GM21786 (cell line): ENCODE measurements at regions not wholly inside any gene's neighbourhood (a gene's known extent, or its start where the extent isn't known, plus 50 kb on each side); places are given as distances from the start of the nearest gene placed in this dataset.

Experiments used
- ATAC-seq: cut with Tn5 transposase; IDR thresholded peaks from one replicate; pipeline ENCODE4 v1.9.1; 2021; ENCODE audit not compliant: unreplicated experiment

DNA sequence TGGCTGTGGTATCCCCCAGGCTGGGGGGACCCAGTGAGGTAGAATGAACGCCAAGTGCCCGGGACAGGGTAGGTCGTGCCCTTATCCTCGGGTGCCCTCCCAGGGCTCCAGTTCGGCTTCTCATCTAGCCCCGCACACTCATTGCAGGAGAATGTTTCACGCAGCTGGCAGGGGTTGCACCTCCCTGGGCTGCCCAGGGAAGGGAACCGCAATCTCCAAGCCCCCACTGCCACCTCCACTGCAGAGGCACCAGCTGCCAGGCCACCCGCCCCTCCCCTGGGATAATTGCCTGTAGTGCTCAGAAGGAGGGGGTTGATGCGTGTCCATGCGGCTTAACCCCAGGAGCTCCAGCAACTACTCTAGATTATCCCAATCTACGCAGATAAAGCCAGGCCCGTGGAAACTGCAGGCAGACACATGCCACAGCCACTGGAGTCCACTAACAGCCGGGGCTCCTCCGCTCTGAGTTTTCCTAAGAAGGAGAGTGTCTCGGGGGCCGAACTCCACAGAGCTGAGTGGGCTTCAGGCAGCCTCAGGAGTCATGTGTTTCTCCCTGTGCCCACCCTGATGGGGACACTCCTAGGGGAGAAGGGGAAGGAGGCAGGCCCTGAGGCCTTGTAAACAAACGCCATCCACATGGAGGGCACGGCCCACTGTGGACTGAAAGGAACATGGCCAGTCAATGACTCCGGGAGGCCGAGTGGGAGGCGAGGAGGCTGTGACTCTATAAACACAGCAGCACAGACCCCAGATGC lies 137.2 kb upstream of the IQSEC1 start:
- no peak for ATAC-seq

DNA sequence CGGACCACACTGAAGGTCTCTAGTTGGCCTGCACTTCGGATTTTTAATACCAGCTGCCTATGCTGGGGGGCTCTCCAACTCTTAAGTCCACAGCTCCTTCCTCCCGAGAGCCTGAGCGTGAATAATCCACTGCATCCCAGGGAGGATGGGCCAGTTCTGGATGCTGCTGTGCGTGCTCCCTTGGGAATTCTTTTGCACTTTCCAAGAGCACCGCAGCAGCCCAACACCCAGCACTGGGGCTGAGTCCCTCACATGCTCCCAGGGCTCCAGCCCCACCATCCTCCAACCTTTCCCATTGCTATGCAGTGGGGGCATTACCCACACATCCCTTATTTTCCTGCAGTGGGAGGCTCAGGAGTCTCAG lies 136.4 kb upstream of the IQSEC1 start:
- no peak for ATAC-seq

DNA sequence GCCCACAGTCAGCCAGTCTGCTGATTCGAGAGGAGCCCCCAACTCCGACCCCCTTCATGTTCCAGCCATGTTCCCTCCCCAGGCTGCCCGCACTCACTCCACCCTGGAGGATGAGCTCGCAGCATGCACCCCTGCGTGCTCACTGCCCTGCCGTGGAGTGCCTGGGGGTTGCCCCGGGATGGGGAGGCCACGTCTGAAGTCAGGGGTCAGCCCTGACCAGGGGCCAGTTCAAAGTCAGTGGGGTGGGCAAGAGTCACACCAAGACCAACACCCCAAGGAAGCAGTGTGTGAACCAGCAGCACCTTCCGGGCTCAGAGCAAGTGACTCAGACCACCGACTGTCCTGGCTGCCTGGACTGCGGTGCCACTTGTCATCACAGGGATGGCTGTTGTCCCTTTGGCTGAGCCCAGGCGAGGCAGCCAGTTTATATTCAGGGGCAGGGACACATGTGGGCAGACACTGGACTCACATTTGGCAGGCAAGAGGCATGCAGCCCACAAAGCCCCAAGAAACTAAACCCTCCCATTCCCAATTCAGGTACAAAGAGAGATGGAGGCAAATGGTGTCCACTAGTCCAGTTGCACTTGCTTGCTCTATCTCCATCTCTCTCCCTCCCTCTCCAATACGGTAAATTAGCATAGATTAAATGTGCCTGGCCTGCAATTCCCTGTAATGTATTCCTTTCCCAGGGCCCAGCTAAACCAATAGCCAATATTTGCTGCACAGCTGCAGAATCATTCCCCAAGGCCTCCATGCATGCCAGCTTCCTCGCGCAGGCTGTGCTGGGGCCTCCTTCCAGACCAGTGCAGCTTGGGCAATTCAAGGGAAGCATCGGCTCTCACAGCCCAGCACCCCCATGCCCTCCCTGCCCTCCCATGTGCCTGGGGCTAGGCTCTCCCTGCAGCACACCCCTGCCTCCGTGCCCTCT lies 135.7 kb upstream of the IQSEC1 start:
- no peak for ATAC-seq

DNA sequence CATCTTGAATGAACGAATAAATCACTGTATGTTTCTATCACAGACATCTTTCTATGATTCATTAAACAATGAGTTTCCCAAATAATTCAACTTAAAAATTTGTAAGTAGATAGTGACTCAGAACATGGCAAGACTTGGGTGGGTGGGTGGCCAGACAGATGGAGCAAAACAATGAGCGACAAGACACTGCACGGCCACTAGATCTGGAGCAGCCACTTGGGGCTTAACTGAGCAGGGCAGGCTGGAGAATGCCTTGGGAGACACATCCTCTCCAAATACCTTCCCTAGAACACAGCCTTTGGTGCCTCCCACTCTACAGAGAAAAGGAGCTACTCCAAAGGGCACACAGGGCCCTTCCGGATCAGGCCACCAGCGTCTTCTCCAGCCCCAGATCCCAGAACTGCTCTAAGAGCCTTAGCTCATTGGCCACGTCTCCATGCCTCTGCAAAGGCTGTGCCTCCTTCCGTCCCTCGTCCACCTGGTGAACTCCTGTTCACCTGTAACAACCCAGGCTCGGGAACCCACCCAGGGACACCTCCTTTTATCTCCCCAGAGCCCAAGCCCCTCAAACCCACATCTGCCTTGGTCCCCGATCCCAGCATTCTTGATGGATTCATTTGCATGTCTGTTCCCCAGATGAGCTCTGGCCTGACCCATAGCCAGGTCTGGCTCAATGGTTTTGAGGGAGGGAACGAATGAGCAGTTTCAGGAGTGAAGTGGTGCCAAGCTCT lies 134.9 kb upstream of the IQSEC1 start:
- ATAC-seq = no peak

- ATAC-seq = no peak
Observed at GRCh38 chr3:13207578-13207922, 134.3 kb upstream of the IQSEC1 start.

GRCh38 chr3:13206799-13207577 lies 133.8 kb upstream of the IQSEC1 start:
- no peak for ATAC-seq

DNA sequence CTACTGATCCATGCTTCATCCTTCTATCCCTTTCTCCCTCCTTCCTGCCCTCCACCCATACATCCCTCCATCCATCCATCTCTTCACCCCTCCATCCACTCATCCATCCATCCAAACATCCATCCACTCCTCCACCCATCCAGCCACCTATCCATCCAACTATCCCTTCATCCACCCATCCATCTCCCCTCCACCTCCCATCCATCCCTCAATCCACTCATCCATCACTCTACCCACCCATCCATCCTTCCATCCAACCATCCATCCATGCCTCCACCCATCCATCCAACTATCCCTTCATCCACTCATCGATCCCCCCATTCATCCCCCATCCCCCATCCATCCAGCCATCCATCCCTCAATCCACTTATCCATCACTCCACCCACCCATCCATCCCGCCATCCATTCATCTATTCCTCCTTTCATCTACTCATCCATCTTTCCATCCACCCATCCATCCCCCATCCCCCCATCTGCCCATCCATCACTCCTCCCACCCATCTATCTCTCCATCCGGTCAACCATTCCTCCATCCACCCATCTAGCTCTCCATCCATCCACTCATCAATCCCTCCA lies 132.4 kb upstream of the IQSEC1 start:
- no peak for ATAC-seq

DNA sequence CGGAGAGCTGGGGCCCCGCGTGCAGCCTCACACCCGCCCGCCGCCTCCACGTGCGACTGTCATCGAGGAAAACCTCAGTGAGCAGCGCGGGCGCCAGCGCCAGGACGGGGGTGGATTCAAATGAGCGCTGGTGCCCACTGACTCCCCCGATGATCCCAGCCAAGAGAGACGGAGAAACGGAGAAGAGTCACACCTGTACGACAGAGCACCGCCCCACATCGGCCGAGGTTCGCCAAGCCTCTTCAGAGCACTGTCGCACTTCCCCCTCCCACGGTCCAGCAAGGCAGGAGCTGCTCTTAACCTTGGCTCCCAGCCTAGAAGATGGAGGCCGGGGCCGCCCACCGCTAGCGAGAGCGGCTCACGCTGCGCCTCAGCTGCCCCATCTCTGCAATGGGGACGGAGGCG lies 130.9 kb upstream of the IQSEC1 start:
- ATAC-seq = no peak

GRCh38 chr3:13203398-13204176 lies 130.4 kb upstream of the IQSEC1 start:
- no peak for ATAC-seq

GRCh38 chr3:13202744-13203397 lies 129.6 kb upstream of the IQSEC1 start:
- ATAC-seq = no peak

DNA sequence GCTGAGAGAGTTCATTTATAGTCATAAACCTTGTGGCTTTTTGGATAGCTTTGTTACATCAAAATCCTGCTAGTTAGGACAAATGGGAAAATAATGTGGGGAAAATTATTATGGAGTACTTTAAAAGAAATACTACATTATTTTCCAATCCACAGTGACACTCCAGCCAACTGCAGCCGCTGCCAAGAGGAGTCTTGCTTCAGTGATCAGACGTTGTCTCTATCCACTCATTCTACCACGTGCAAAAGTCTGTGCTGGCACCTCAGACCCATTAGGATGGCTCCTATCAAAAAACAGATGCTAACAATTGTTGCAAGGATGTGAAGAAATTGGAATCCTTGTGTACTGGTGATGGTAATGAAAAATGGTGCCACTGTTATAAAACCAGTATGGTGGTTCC lies 128.6 kb upstream of the IQSEC1 start:
- ATAC-seq = no peak

- ATAC-seq = no peak
Observed at GRCh38 chr3:13200946-13201345, 127.7 kb upstream of the IQSEC1 start.

- no peak for ATAC-seq
Observed at GRCh38 chr3:13200465-13200864, 127.2 kb upstream of the IQSEC1 start.

DNA sequence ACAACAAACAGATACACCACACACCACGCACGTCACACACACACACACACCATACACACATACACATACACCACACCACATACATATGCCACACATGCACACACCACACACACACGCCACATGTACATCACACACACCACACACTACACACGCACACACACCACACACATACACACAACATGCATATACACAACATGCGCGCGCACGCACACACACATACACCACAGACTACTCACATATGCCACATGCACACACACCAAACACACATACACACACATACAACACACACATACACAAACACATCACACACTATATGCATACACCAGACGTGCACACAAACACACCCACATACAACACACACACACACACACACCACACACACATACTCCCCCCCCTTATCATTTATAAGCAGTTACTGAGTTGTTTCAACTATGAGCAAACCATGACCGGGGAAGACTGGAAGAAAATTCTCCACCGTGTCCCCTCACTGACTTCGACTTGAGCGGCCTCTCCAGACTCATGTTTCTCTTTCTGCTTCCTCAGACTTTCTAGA lies 126.7 kb upstream of the IQSEC1 start:
- no peak for ATAC-seq

- ATAC-seq = no peak
Observed at GRCh38 chr3:13199006-13199776, 126.0 kb upstream of the IQSEC1 start.

GRCh38 chr3:13198264-13198879 lies 125.1 kb upstream of the IQSEC1 start:
- no peak for ATAC-seq

GRCh38 chr3:13197795-13198194 lies 124.6 kb upstream of the IQSEC1 start:
- ATAC-seq = no peak

DNA sequence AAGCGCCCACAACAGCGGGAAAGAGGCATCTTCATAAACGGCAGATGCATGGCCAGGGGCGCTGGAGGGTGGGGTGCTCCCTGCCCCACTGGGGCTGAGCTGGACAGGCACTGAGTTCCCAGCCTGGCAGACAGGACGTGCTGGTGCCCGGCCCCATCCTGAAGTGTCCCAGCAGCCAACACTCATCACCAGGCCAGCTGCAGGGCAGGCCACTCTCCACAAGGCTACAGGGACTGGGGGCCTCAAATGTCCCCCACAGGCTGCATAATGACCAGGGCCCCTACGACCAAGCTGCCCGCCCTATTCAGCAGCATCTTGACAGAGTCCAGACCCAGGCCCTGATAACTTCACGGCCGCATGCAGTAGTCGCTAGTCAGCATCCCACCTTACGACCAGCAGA lies 124.1 kb upstream of the IQSEC1 start:
- no peak for ATAC-seq
